GM12878 (cell line): ENCODE measurements at regions not wholly inside any gene's neighbourhood (a gene's known extent, or its start where the extent isn't known, plus 50 kb on each side); places are given as distances from the start of the nearest gene placed in this dataset.

ENCODE experiments used
- ATAC-seq: fragments of 200-7000 bp; cut with Tn5 transposase; 3 replicates; pipeline ENCODE4 v1.9.1; 2020; ENCODE audit warnings: mild to moderate bottlenecking, moderate library complexity
- BruUV-seq: library from RNA; stranded (reverse); fragments of 400-500 nt; replicated peaks from 2 replicates; lab custom pipeline; 2021; lab: Mats Ljungman, UMichigan
- CTCF ChIA-PET: fragments of 300-600 bp; sonication (Branson Sonifier 250); formaldehyde crosslinking; extraction: SDS; loops from one replicate; lab custom pipeline; 2021; ENCODE audit warnings: inconsistent platforms; lab: Yijun Ruan, JAX
- POLR2A ChIA-PET: fragments of 350-600 bp; formaldehyde crosslinking; extraction: SDS; loops from one replicate; lab custom pipeline; 2021; ENCODE audit warnings: inconsistent platforms; lab: Charles Lee
- RAD21 ChIA-PET: fragments of 300-600 bp; sonication (Branson Sonifier 250); formaldehyde crosslinking; loops from one replicate; lab custom pipeline; 2023; ENCODE audit warnings: antibody characterized with exemption; ENCODE audit not compliant: unreplicated experiment; lab: Charles Lee
- SMC1A ChIA-PET: fragments of 300-600 bp; sonication (Branson Sonifier 250); formaldehyde crosslinking; loops from one replicate; lab custom pipeline; 2023; ENCODE audit not compliant: unreplicated experiment, uncharacterized antibody; lab: Charles Lee
- DNase-seq: peaks from one replicate; pipeline ENCODE4 v3.0.0-alpha.2; 2011; ENCODE audit warnings: low read depth, low spot score
- FAIRE-seq: peaks from 3 replicates; lab custom pipeline; 2011; peaks lifted over from hg19 to GRCh38; lab: Jason Lieb, UNC
- H2AFZ ChIP-seq: 2 replicates; pipeline ENCODE4 v1.6.0; 2011; ENCODE audit warnings: low read depth, low read length, control low read depth; ENCODE audit not compliant: control insufficient read depth
- H3K27ac ChIP-seq: 2 replicates; pipeline ENCODE4 v1.5.1; 2011; ENCODE audit warnings: control low read depth; ENCODE audit not compliant: control insufficient read depth, insufficient read depth
- H3K27me3 ChIP-seq, 2 experiments: replicated peaks in 1 of 2; 2 replicates each; pipeline versions ENCODE4 v1.6.0 to v1.6.1; 2011; ENCODE audit warnings: low read length in 1 of 2; ENCODE audit not compliant: control insufficient read depth in 2 of 2, insufficient read depth in 2 of 2
- H3K36me3 ChIP-seq, 2 experiments: 2 replicates each; pipeline ENCODE4 v1.5.1; 2011; ENCODE audit warnings: low read length in 1 of 2; ENCODE audit not compliant: control insufficient read depth in 2 of 2, insufficient read depth in 2 of 2
- H3K4me1 ChIP-seq: 2 replicates; pipeline ENCODE4 v1.6.1; 2011; ENCODE audit warnings: mild to moderate bottlenecking, low read length, moderate library complexity, mixed read lengths; ENCODE audit not compliant: control insufficient read depth, insufficient read depth
- H3K4me2 ChIP-seq: 2 replicates; pipeline ENCODE4 v1.6.0; 2011; ENCODE audit warnings: control low read depth; ENCODE audit not compliant: control insufficient read depth, insufficient read depth
- H3K4me3 ChIP-seq: fragments of 200-600 bp; sonication (generic); 2 replicates; pipeline ENCODE4 v1.5.1; 2016
- H3K79me2 ChIP-seq: 2 replicates; pipeline ENCODE4 v1.6.0; 2011; ENCODE audit warnings: low read length; ENCODE audit not compliant: control insufficient read depth, insufficient read depth
- H3K9ac ChIP-seq: 2 replicates; pipeline ENCODE4 v1.8.0; 2011; ENCODE audit warnings: low read length, control low read depth, mixed read lengths; ENCODE audit not compliant: control insufficient read depth, insufficient read depth
- H3K9me3 ChIP-seq: replicated peaks from 3 replicates; pipeline ENCODE4 v1.5.1; 2011; ENCODE audit warnings: mild to moderate bottlenecking, low read length; ENCODE audit not compliant: control insufficient read depth, insufficient read depth
- H4K20me1 ChIP-seq: 2 replicates; pipeline ENCODE4 v1.6.0; 2011; ENCODE audit not compliant: control insufficient read depth, insufficient read depth
- CHD1 ChIP-seq: IDR thresholded peaks from 2 replicates; pipeline ENCODE4 v1.6.1; 2012; ENCODE audit warnings: low read depth, low read length, improper control_type of control experiment
- EP300 ChIP-seq, 2 experiments: fragments of 150-350 bp in 1 of 2; IDR thresholded peaks; 2 replicates each; pipeline ENCODE4 v1.6.1; 2011 to 2012; ENCODE audit warnings: low read depth in 2 of 2, low read length in 2 of 2, borderline replicate concordance in 1 of 2, improper control_type of control experiment in 1 of 2, inconsistent platforms in 1 of 2; ENCODE audit not compliant: control insufficient read depth in 1 of 2
- FOXM1 ChIP-seq: IDR thresholded peaks from 2 replicates; pipeline ENCODE4 v1.6.1; 2012; ENCODE audit warnings: low read depth, mild to moderate bottlenecking, inconsistent platforms, low read length, moderate library complexity
- GABPA ChIP-seq: IDR thresholded peaks from 2 replicates; pipeline ENCODE4 v1.6.1; 2014; ENCODE audit warnings: antibody characterized with exemption, low read depth, mild to moderate bottlenecking, inconsistent platforms
- NFYB ChIP-seq: IDR thresholded peaks from 2 replicates; pipeline ENCODE4 v1.6.1; 2011; ENCODE audit warnings: low read depth, mild to moderate bottlenecking, low read length, improper control_type of control experiment, moderate library complexity; ENCODE audit not compliant: insufficient read depth
- NR2F1 ChIP-seq: fragments of 450-650 bp; conservative IDR thresholded peaks from 2 replicates; pipeline ENCODE4 v1.6.1; 2017; ENCODE audit warnings: mild to moderate bottlenecking
- ZNF207 ChIP-seq: fragments of 450-650 bp; IDR thresholded peaks from 2 replicates; pipeline ENCODE4 v1.6.1; 2014; ENCODE audit warnings: antibody characterized with exemption, mild to moderate bottlenecking, borderline replicate concordance
- ZNF384 ChIP-seq: IDR thresholded peaks from 2 replicates; pipeline ENCODE4 v1.6.1; 2012; ENCODE audit warnings: low read depth, mild to moderate bottlenecking, low read length, improper control_type of control experiment, borderline replicate concordance
- ZNF592 ChIP-seq: fragments of 450-650 bp; IDR thresholded peaks from 2 replicates; pipeline ENCODE4 v1.6.1; 2017; ENCODE audit warnings: mild to moderate bottlenecking, moderate library complexity
- WGBS: methylation state at CpG from one replicate; pipeline ENCODE4 v1.1.6; 2016; ENCODE audit warnings: low lambda C conversion rate; ENCODE audit not compliant: insufficient replicate concordance, insufficient coverage; ENCODE audit errors: missing lambda C conversion rate; 5-methylcytosine and 5-hydroxymethylcytosine counted together
- in situ Hi-C: fragments of 300-500 bp; cut with MboI; formaldehyde crosslinking; loops from 9 replicates; pipeline ENCODE4 v1.14.3; 2018; ENCODE audit warnings: mixed read lengths
- intact Hi-C: fragments of 100-400 bp; cut with micrococcal nuclease; formaldehyde crosslinking; loops from one replicate; pipeline ENCODE4 v1.14.2; 2022; ENCODE audit not compliant: unreplicated experiment
- TF ChIP-seq, protein P1 (sequence below): fragments of 450-650 bp; IDR thresholded peaks from 2 replicates; pipeline ENCODE4 v1.6.1; 2017; ENCODE audit warnings: mild to moderate bottlenecking, low read depth, inconsistent platforms; ENCODE audit not compliant: poor library complexity, severe bottlenecking
- TF ChIP-seq, protein P2 (sequence below): fragments of 450-650 bp; formaldehyde crosslinking; IDR thresholded peaks from 2 replicates; pipeline ENCODE4 v1.4.0; 2020; ENCODE audit warnings: mild to moderate bottlenecking, moderate library complexity

DNA sequence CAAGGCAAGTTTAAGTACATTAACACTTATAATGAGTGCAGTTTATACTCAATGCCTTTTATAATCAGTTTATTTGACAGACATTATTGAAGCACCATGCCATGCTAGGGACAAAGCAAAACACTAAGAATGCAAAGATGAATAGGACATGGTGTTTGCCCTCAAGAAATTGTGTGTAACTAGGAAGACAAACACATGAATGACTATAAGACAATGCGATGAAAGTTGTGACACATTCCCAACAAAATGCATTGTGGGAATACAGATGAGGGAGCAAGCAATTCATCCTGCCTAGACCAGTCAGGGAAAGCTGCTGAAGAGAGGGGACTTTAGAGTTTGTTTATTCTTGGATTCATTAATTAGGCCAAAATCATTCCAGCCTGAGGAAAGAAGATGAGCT is 133.8 kb upstream of the TRPC6 start (continued):
- TF ChIP-seq FOXM1, result no peak
- no peak for TF ChIP-seq EP300 (IDR thresholded peaks at IDR 0.05; ENCODE audit: borderline replicate concordance in 1 of 2, control insufficient read depth in 1 of 2, low read depth in 2 of 2, low read length in 2 of 2)
- no peak for TF ChIP-seq ZNF207

DNA sequence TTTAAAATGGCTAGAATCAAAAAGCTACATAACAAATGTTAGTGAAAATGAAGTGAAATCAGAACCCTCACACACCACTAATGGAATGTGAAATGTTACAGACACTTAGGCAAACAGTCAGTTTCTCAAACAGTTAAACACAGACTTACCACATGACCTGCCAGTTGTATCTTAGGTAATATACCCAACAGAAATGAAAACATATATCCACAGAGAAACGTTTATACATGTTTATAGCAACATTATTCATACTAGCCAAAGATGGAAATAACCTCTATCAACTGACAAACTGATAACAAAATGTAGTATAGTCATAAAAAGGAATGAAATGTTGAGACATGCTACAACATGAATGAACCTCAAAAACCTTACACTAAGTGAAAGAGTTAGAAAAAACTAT is 131.5 kb upstream of the TRPC6 start:
- no peak overlapping the region for H3K4me2 ChIP-seq
- no TSS peak for BruUV-seq
- H4K20me1 ChIP-seq, result no peaks in the 10 kb centered on the region
- FAIRE-seq (no peak), DNase-seq (no peak), ATAC-seq (no peak)
- H3K79me2 ChIP-seq, result no peaks in the 10 kb centered on the region
- in situ Hi-C loops, result no loop called here
- ChIA-PET RAD21 (no interaction called here), CTCF (no interaction called here), SMC1A (no interaction called here), POLR2A (no interaction called here)
- 0% methylated on average over 1 of the region's 1 CpG for WGBS
- H3K27me3 ChIP-seq, result no peaks in the 10 kb centered on the region
- no peaks in the 10 kb centered on the region for H3K9me3 ChIP-seq
- H3K4me1 ChIP-seq, result no peaks in the 10 kb centered on the region
- no peak overlapping the region for H3K4me3 ChIP-seq
- no peak overlapping the region for H3K9ac ChIP-seq
- H3K27ac ChIP-seq, result no peak overlapping the region
- no peak overlapping the region for H2AFZ ChIP-seq
- intact Hi-C loops, result no loop called here
- no peaks in the 10 kb centered on the region for H3K36me3 ChIP-seq
- TF ChIP-seq, protein P1, sequence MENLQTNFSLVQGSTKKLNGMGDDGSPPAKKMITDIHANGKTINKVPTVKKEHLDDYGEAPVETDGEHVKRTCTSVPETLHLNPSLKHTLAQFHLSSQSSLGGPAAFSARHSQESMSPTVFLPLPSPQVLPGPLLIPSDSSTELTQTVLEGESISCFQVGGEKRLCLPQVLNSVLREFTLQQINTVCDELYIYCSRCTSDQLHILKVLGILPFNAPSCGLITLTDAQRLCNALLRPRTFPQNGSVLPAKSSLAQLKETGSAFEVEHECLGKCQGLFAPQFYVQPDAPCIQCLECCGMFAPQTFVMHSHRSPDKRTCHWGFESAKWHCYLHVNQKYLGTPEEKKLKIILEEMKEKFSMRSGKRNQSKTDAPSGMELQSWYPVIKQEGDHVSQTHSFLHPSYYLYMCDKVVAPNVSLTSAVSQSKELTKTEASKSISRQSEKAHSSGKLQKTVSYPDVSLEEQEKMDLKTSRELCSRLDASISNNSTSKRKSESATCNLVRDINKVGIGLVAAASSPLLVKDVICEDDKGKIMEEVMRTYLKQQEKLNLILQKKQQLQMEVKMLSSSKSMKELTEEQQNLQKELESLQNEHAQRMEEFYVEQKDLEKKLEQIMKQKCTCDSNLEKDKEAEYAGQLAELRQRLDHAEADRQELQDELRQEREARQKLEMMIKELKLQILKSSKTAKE, result no peak
- no peak for TF ChIP-seq ZNF207
- TF ChIP-seq ZNF384, result no peak
- TF ChIP-seq ZNF592, result no peak
- no peak for TF ChIP-seq NFYB
- TF ChIP-seq NR2F1, result no peak
- no peak for TF ChIP-seq GABPA
- no peak for TF ChIP-seq CHD1
- TF ChIP-seq, protein P2, sequence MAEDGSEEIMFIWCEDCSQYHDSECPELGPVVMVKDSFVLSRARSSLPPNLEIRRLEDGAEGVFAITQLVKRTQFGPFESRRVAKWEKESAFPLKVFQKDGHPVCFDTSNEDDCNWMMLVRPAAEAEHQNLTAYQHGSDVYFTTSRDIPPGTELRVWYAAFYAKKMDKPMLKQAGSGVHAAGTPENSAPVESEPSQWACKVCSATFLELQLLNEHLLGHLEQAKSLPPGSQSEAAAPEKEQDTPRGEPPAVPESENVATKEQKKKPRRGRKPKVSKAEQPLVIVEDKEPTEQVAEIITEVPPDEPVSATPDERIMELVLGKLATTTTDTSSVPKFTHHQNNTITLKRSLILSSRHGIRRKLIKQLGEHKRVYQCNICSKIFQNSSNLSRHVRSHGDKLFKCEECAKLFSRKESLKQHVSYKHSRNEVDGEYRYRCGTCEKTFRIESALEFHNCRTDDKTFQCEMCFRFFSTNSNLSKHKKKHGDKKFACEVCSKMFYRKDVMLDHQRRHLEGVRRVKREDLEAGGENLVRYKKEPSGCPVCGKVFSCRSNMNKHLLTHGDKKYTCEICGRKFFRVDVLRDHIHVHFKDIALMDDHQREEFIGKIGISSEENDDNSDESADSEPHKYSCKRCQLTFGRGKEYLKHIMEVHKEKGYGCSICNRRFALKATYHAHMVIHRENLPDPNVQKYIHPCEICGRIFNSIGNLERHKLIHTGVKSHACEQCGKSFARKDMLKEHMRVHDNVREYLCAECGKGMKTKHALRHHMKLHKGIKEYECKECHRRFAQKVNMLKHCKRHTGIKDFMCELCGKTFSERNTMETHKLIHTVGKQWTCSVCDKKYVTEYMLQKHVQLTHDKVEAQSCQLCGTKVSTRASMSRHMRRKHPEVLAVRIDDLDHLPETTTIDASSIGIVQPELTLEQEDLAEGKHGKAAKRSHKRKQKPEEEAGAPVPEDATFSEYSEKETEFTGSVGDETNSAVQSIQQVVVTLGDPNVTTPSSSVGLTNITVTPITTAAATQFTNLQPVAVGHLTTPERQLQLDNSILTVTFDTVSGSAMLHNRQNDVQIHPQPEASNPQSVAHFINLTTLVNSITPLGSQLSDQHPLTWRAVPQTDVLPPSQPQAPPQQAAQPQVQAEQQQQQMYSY (CRISPR knock-in tag), result no peak
